Testis (tissue), 2 donors: ENCODE measurements at regions not wholly inside any gene's neighbourhood (a gene's known extent, or its start where the extent isn't known, plus 50 kb on each side); places are given as distances from the start of the nearest gene placed in this dataset.

ENCODE experiments used
- POLR2A ChIP-seq: fragments of 450-650 bp; IDR thresholded peaks from one replicate; pipeline ENCODE4 v1.6.1; 2017; ENCODE audit warnings: antibody characterized with exemption, mild to moderate bottlenecking, moderate library complexity
- TF ChIP-seq, protein P1 (sequence below), 3 experiments: fragments of 450-650 bp in 2 of 3; fragments of 200-600 bp in 1 of 3; sonication (generic) in 1 of 3; IDR thresholded peaks; one replicate each; pipeline ENCODE4 v1.5.1; 2016 to 2019; ENCODE audit warnings: antibody characterized with exemption in 3 of 3, mild to moderate bottlenecking in 2 of 3, moderate library complexity in 1 of 3

GRCh38 chr13:81314461-81314860 lies 973.5 kb upstream of the SPRY2 start:
- TF ChIP-seq, protein P1, sequence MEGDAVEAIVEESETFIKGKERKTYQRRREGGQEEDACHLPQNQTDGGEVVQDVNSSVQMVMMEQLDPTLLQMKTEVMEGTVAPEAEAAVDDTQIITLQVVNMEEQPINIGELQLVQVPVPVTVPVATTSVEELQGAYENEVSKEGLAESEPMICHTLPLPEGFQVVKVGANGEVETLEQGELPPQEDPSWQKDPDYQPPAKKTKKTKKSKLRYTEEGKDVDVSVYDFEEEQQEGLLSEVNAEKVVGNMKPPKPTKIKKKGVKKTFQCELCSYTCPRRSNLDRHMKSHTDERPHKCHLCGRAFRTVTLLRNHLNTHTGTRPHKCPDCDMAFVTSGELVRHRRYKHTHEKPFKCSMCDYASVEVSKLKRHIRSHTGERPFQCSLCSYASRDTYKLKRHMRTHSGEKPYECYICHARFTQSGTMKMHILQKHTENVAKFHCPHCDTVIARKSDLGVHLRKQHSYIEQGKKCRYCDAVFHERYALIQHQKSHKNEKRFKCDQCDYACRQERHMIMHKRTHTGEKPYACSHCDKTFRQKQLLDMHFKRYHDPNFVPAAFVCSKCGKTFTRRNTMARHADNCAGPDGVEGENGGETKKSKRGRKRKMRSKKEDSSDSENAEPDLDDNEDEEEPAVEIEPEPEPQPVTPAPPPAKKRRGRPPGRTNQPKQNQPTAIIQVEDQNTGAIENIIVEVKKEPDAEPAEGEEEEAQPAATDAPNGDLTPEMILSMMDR (IDR thresholded peaks at IDR 0.05): no peak
- TF ChIP-seq POLR2A: no peak
